ENCODE measurements at regions not wholly inside any gene's neighbourhood (a gene's known extent, or its start where the extent isn't known, plus 50 kb on each side); places are given as distances from the start of the nearest gene placed in this dataset.

DNA sequence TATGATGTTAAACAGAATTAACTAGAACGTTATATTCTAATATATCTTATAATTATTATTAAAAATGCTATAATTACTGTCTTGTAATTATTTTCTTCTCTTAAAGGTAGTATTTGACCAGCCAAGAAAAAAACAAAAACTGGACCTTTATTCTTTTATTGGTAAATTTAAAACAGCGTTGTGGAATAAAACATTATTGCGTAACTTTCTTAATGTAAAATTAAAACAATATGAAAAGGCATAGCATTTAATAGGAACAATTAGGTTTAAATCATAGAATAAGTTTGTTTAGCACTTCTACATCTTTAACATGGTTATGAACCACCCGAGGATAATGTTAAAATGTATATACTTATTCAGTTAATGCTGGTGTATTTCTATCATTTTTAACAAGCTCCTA is 574.5 kb upstream of the CDH18 start:
- DNase-seq (ENCODE audit: low read depth, low spot score): no peak

DNA sequence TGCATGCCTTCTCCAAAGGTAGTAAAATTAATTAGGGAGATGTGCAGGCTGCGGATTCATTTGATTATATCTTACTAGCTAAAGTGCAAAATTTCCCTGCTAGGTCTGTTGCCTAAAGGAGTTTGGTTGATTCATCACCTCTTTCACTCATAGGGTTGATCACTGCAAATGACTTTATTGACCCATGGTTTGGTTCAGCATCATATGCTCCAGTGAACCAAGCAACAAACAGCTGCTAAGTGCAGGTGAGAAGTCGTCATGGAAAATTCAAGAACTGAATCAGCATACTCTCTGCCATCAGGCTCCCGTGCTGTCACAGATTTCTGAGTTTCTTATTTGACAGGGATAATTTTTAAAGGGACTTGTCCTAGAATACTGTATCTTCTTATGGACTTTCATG is 571.8 kb upstream of the CDH18 start:
- DNase-seq (ENCODE audit: low read depth, low spot score): no peak

DNA sequence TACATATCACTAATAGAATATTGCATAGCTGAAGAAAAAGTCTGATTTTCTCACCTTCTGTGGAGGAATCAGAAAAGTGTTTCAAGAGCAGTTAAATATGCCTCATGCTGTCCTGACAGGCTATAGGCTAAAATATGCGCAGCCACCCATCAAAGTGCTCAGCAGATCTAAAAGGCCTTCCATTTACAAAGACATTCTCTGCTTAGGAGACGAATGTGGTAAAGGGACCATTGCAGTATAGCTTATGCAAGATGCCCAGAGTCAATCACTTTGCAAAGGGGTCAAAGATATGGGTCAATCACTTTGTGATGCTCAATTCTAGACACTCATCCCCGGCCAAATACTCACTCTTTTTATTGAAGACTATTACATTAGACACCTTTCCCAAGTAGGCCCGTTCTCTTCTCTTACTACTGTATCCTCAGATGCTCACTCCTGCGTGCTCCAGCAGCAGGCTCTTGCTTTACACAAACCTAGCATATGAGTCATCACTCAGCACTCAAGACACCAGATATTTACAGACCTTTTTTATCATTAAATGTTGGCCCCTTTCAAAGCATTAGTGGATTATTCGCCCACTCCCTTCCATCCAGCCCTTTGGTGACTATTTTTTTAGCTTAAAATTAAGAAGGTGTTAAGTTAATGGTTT is 568.2 kb upstream of the CDH18 start:
- DNase-seq (ENCODE audit: low read depth, low spot score): no peak

DNA sequence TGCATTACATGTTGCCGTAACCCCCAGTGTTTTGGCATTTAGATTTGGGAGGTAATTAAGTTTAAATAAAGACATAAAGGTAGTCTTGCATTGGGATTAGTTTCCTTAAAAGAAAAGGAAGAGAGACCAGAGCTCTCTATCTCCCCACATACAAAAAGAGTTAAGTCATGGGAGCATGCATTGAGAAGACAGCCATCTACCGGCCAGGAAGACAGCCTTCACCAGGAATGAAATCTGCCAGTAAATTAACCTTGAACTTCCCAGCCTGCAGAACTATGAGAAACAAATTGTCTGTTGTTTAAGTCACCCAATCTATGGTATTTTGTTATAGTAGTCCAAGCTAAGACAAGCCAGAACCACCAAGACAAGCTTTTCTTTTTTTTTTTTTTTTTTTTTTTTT is 567.0 kb upstream of the CDH18 start:
- DNase-seq (ENCODE audit: low read depth, low spot score): no peak

DNA sequence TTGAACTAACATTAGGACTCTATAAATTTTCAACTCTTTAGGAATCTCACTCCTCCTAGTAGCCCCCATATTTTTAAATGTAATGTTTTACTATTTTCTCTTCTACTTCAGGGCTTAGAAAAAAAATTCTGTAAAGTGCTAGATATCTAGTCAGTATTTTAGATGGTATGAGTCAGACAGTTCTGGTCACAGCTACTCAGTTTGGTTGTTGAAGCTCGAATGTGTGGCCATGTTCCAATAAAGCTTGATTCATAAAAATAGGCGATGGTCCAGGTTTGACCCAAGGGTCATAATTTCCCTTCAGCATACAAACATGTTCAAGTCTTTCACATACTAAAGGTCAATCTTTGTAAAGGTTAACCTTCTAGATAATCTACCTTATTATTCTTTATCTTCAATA is 566.0 kb upstream of the CDH18 start:
- no peak for DNase-seq (ENCODE audit: low read depth, low spot score)

DNA sequence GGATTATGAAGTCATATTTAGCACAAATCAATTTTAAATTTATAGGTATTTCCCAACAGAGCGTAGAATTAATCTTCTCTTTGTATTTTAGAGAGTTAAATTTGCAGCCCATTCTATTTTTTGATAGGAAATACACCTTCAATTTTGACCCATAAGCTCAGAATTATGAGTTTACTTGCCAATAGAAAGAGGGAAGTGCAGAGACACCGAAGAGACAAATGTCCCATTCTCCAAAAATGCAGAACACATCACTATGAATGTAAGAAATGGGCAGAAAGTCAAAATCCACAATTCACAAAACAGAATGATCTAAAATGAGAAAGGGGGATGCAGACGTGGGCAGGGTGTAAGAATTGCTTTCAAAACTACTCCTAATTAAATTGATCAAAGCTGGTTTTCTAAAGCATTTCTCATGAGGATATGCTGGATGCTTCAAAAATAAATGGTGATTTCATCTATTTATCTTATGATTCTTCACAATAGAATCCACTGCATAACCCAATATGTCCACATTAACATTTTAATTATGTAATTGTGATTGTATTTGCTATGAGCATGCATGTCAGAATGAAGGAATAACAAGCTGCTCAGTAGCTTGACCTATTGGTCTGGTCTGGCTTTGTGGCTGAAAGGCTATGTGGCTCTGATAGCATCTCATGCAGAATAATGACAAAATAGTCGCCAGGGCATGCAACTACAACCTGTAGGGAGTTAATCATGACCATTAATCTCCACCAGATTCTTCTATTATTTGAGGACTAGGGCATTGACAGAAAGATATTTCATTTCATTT is 550.1 kb upstream of the CDH18 start:
- DNase-seq (ENCODE audit: low read depth, low spot score): no peak

DNA sequence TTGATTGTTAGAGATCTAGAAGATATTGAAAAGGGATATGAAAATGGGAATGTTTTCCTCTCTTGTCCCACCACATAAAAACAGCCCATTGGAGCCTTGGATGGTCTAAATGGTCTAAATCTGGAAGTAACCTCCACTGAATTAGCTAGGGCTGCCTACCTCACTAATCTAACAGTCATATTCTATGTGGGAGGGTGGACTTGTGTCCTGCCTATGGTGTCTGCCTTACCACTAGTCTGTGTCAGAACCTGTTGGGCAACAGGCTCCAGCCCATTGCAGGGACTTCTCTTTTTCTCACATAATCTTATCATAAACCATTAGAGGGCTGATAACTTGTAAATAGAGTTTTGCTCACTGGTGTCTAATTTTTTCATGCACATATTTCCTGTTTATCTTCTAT is 548.8 kb upstream of the CDH18 start:
- no peak for DNase-seq (ENCODE audit: low read depth, low spot score)

DNA sequence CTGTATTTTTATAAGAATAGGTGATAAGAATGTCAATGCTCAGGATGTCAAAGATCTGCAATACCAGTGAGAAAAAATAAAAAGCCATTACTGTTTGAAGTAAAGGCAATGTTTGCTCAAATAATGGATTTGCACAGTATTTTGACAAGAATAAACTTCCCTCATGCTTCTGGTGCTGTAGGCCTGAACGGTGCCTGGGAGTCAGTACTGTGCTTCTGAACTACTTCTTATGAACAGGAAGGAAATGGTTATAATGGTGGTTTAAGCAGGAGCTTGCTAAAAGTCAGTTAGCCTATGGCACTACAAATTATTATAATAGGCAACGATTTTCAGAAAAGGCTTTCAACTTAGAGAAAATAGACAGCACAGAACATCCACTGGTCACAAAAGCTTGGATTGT is 548.3 kb upstream of the CDH18 start:
- DNase-seq (ENCODE audit: low read depth, low spot score): no peak

DNA sequence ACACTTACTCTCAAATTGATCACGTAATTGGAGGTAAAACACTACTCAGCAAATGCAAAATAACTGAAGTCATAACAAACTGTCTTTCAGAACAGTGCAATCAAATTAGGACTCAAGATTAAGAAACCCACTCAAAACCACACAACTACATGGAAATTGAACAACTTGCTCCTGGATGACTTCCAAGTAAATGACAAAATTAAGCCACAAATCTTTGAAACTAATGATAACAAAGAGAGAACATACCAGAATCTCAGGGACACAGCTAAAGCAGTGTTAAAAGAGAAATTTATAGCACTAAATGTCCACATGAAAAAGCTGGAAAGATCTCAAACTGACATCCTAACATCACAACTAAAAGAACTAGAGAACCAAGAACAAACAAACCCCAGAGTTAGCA is 540.5 kb upstream of the CDH18 start:
- no peak for DNase-seq (ENCODE audit: low read depth, low spot score)

DNA sequence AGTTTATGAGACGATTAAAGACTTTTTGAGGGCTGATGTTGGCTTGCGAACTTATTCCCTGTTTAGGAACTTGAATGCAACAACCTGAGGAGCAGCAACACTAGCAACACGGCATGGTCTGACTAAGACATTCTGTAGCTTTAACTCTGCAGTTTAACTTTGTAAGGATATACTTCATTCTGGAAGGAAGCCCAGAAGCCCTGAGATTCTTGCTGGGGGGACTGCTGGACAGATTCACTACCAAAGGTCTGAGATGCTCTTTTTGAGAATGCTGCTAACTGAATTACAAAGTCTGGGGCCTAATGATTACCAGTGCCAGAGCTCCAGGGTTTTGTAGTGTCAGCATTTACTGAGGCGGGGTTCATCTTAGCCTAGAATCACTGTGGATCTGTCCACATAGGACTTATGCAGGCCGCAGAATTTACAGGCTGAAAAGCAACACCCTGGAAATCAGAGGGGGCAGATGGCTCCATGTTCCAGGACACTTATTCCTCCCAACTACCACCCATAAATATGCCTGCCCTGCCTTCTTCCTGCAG is 537.1 kb upstream of the CDH18 start:
- DNase-seq (ENCODE audit: low read depth, low spot score): no peak

DNA sequence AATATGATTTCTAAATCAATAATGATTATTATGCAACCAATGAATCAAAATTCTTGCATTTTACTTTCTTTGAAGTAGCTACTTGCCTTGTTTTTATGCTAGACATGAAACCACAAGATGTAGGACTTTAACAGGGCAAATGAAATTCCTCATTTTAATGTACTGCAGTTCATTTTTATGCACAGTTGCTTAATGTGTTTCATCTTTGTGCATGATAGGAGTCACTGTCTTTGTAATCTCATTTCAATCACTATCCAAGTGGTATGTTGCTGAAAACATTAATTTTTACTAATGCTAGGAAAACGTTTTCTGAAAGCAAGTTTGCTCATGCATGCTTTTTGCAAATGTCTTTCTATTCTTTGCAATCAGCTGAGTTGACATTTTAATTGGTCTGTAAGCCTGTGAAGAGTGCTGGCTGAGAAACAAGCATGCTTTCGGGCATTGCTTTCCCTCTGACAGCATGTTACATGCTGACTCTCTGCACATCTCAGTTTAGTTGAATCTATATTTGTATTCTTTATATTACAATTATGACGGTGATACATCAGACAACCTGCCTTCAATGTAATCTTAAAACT is 535.0 kb upstream of the CDH18 start:
- DNase-seq (ENCODE audit: low read depth, low spot score): no peak

DNA sequence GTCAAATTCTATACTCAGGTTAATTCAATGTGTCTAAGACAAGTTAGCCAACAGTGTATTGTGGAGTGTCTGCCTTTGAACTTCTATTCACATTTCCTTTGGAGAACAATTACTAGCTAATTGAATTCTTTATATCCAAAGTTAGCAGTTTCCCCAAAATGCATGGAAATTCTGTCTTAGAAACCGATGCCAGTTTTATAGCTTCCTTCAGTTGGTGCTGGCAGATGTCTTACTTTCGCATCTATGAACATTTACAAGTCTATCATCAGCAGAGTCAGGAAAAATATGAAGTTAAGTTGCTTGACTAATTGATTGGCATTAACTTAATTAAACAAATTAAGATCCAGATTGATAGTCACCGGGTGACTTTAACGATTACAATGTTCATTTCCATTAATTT is 527.6 kb upstream of the CDH18 start:
- DNase-seq (ENCODE audit: low read depth, low spot score): no peak

DNA sequence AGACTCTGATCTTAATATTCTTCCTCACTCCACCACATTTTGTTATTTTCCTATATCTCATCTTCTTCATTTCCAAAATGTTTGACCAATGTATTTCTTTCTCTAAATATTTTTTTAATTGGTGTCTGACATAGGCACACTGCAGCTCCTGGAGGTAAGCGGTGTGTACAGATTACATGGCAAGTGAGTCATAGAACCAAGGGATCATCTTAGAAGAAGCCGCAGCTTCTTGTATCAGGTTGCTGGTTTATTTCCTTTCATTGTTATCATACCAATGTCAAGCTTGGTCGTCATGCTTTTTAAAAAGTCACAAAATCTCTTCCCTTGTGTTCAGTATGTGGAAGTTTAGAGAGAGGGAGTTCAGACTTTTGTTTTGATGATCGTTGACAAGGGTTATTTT is 526.1 kb upstream of the CDH18 start:
- no peak for DNase-seq (ENCODE audit: low read depth, low spot score)

DNA sequence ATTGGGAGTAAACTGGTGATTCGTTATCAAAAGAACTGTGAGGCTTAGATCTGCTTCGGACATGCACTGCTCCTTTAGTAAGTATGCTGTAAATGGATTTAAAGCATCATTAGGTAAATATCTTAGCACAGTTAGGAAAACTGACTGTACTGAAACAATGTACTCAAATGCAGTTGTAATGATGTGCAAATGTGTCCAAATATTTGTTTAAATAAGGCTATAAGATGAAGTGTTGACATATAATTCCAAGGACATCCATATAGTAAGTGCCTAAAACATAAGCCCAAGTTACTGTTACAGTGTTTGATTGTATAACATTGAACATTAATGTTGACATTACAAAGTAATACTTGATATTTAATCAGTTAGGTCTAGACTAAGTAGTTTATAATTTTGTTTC is 512.5 kb upstream of the CDH18 start:
- no peak for DNase-seq (ENCODE audit: low read depth, low spot score)

DNA sequence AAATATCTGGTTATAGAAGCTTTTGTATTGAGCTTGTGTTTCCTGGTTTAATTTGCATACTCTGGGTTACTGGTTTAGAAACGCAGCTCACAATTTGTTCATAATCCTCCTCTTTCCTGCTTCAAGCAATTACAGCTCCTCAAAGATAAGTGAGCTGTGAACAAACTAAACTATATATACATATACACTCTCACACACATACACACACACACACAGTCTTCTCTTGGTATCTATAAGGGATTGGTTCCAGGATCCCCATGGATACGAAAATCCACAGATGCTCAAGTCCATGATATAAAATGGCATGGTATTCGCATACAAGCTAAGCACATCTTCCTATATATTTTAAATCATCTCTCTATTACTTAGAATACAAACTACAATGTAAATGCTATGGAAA is 510.9 kb upstream of the CDH18 start:
- DNase-seq (ENCODE audit: low read depth, low spot score): no peak

DNA sequence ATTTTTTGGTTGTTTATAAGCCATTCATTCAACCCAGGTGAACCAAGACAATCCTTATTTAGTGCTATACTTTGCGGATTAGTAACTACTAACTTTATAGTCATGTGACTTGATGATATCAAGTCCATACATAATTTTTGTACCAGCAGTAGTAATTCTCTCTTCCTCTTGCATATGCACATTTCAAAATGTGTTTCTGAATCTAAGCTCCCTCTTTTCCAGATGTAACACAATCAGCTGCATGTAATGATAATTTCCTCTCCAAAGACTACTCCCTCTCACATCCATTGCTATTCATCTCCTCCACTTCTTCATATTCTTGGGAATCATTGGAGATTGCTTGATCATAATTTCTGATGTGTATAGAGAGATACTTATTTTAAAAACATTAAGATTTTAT is 510.1 kb upstream of the CDH18 start:
- no peak for DNase-seq (ENCODE audit: low read depth, low spot score)

DNA sequence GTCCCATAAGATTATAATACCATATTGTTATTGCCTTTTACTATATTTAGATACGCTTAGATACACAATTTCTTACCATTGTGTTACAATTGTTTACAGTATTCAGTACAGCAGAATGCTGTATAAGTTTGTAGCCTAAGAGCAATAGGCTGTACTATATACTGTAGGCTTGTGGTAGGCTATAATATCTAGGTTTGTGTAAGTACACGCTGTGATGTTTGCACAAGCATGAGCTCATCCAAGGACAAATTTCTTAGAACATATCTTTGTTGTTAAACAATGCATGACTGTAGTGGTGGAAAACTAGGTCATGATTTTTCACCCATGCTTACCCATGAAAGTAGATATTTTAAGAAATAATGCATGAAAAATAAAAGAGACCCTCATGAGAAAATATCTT is 509.4 kb upstream of the CDH18 start:
- no peak for DNase-seq (ENCODE audit: low read depth, low spot score)

DNA sequence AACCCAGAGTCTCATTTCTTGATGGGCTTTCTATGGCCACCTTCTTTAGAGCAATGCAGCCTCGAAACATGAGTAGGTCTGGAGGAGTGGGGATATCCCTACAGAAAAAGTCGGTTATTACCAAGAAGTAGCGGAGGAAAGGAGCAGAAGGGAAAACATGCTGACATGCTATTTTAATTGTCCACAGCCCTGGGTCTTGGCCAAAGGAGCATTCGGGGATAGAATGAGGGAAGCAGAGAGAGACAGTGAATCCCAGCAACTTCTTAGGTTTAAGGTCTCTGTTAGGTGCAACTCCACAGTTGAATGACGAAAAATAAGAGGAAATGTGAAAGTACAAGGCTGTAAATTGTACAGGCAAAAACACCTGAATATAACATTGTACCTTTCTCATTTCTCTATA is 506.7 kb upstream of the CDH18 start:
- no peak for DNase-seq (ENCODE audit: low read depth, low spot score)

DNA sequence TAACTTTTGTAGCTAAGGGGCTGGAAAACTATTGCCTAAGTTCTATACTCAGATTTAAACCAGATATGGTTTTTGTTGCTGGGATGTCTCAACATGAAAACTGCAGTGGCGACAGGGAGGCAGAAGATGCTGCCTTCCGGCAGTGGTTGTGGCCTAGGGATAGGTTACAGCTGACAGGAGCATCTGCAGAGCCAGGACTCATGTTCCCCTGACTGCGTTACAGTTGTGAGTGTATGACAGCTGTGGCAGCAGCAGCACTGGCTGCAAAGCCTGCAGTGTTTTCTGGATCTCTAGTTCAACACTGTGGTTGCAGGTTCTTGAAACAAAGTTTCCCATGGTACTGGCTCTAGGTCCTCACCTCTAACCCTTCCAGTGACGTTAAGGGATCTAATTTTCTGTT is 498.8 kb upstream of the CDH18 start:
- DNase-seq (ENCODE audit: low read depth, low spot score): no peak

DNA sequence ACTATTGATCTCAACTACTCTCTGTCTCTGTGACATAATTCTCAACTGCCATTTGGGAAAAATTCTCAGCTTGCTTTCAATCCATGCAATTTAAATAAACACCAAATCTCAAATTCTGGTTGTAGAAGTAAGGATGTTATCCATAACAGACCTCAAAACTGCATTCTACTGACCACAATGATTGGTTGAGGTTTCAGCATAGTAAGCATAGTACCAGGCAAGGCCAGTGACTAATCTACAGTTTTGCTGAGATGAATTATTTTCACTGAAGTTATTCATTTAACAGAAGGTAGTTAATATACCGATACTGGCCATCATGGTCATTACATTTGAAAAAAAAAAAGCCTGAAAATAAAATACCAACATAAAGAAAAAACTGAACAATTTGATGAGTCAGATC is 488.0 kb upstream of the CDH18 start:
- DNase-seq (ENCODE audit: low read depth, low spot score): no peak

DNA sequence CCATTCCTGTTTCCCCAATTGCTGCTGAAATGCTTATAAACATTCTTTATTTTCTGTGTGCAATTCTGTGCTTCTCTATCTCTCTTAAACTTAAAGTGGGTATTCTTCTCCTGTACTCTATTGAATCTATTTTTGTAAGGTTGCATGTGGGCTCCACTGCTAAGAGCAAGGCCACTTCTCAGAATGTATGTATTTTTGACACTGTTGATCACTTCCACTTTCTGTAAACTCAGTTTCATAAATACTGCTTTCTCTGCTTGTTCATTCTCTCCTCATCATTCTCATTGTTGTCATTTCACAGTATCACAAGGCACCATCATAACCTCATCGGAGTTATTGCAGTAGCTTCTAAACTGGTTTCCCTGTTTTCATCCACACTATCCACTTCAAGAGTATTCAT is 483.0 kb upstream of the CDH18 start:
- DNase-seq (ENCODE audit: low read depth, low spot score): no peak

DNA sequence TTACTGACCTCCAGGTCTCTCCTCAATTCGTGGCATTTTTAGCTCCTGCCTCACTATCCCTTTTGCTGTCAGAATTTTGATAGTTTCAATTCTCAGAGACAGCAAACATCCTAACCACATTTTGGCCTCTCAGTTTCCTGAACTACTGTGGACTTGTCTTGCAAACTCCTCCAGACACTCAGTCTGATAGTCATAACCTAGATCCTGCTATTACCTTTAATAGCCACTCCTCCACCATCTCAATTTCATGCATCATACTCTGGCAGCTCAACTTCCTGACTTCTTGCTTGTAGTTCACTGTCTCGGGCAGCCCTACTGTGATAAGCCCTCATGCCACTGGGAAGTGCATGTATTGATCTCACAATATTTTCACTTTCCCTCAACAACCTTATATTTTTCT is 481.8 kb upstream of the CDH18 start:
- no peak for DNase-seq (ENCODE audit: low read depth, low spot score)

DNA sequence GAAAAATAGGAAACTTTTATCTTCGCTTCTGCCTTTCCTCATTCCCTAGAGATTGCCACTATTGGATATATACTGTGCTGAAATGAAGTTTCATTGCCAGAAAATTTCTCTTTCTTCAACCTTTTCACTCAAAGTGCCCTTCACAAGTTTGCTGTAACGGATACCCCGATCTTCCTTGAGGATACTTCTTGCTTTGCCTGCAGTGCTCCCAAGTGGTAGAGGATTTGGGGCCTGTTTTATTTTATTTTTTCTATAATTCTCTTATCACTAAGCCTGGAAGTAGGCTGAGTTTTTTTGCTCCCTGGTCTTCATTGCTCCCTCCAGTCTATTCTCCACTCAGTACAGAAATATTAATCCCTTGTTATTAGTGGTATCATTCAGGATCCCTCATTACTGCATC is 481.4 kb upstream of the CDH18 start:
- DNase-seq (ENCODE audit: low read depth, low spot score): no peak

Data from iPS DF 19.7 (cell line).